Cardiac muscle cell (in vitro differentiated cells and primary cell): ENCODE measurements at regions not wholly inside any gene's neighbourhood (a gene's known extent, or its start where the extent isn't known, plus 50 kb on each side); places are given as distances from the start of the nearest gene placed in this dataset.

ENCODE experiments used
- DNase-seq, 2 donors: peaks; one replicate each; pipeline versions ENCODE4 v3.0.0 to v3.0.0-alpha.2; 2010 to 2017; ENCODE audit warnings: low read depth in 1 of 2, low spot score in 1 of 2
- H3K27ac ChIP-seq: fragments of 200-600 bp; sonication (generic); 2 replicates; pipeline ENCODE4 v1.5.1; 2016
- H3K27me3 ChIP-seq: fragments of 200-600 bp; sonication (generic); 2 replicates; pipeline ENCODE4 v1.6.0; 2016; ENCODE audit warnings: control low read depth
- H3K36me3 ChIP-seq: fragments of 200-600 bp; sonication (generic); 2 replicates; pipeline ENCODE4 v1.5.1; 2016; ENCODE audit warnings: control low read depth
- H3K4me1 ChIP-seq: fragments of 200-600 bp; sonication (generic); 2 replicates; pipeline ENCODE4 v1.8.1; 2017; ENCODE audit warnings: low read depth, mild to moderate bottlenecking, mixed run types
- H3K4me3 ChIP-seq: fragments of 200-600 bp; sonication (generic); 2 replicates; pipeline ENCODE4 v1.5.1; 2016; ENCODE audit warnings: mild to moderate bottlenecking
- H3K9me3 ChIP-seq: fragments of 200-600 bp; sonication (generic); 2 replicates; pipeline ENCODE4 v1.5.1; 2017; ENCODE audit warnings: low read depth, mild to moderate bottlenecking, control low read depth
- TF ChIP-seq, protein P1 (sequence below): IDR thresholded peaks from 2 replicates; pipeline ENCODE4 v1.5.1; 2012; ENCODE audit warnings: low read depth, mild to moderate bottlenecking, low read length

- no peak overlapping the region for H3K27ac ChIP-seq
- no peaks in the 10 kb centered on the region for H3K36me3 ChIP-seq
- no peaks in the 10 kb centered on the region for H3K27me3 ChIP-seq
- TF ChIP-seq, protein P1, sequence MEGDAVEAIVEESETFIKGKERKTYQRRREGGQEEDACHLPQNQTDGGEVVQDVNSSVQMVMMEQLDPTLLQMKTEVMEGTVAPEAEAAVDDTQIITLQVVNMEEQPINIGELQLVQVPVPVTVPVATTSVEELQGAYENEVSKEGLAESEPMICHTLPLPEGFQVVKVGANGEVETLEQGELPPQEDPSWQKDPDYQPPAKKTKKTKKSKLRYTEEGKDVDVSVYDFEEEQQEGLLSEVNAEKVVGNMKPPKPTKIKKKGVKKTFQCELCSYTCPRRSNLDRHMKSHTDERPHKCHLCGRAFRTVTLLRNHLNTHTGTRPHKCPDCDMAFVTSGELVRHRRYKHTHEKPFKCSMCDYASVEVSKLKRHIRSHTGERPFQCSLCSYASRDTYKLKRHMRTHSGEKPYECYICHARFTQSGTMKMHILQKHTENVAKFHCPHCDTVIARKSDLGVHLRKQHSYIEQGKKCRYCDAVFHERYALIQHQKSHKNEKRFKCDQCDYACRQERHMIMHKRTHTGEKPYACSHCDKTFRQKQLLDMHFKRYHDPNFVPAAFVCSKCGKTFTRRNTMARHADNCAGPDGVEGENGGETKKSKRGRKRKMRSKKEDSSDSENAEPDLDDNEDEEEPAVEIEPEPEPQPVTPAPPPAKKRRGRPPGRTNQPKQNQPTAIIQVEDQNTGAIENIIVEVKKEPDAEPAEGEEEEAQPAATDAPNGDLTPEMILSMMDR: no peak
- DNase-seq: peak in 1 of 2 donors; percentile 4
- H3K4me1 ChIP-seq: no peaks in the 10 kb centered on the region
- H3K9me3 ChIP-seq: no peaks in the 10 kb centered on the region
- no peak overlapping the region for H3K4me3 ChIP-seq
These were observed 91.9 kb upstream of the CXCR4 start for GRCh38 chr2:136209561-136210454.

DNA sequence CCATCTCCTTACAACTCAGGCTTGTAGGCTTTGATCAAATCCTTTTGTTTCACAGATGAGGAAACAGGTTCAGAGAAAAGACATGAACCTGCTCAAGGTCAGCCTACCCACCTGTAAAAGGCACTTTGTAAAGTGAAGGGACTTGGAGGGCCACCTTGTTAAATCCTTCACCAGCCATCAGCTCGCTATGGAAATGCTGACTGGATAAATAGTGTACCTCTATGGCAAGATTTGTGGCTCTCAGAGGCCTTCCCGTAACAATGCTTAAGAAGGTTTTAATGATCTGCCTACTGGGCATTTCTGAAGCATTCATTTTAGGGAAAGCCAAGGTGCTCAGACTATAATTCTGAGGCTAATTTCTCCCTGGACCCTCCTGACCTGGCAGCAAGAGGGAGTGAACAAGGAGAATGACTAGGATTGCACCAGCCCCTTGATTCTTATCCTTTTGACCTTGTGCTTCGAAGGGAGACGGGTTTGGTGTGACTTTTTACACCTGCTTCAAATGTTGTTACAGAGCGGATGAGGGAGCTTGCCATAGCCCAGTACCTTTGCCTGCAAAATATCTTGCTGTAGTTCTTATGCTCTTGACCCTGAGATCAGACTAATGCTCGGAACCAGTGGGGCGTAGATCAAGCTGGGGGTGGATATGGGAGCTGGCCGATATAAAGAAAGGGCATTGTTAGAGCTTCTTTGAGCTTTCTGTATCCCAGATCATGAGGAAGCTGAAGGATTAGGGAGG lies 90.9 kb upstream of the CXCR4 start:
- Histone ChIP-seq H3K4me1 (no peaks in the 10 kb centered on the region), H3K9me3 (no peaks in the 10 kb centered on the region), H3K27me3 (no peaks in the 10 kb centered on the region), H3K36me3 (no peaks in the 10 kb centered on the region), H3K27ac (no peak overlapping the region), H3K4me3 (no peak overlapping the region)
- DNase-seq: no peak
- TF ChIP-seq, protein P1: no peak

GRCh38 chr2:136207665-136208064 lies 89.7 kb upstream of the CXCR4 start:
- H3K4me1 ChIP-seq: no peaks in the 10 kb centered on the region
- H3K36me3 ChIP-seq: no peaks in the 10 kb centered on the region
- peak in 1 of 2 donors; percentile 17 for DNase-seq
- H3K27ac ChIP-seq: no peak overlapping the region
- no peak overlapping the region for H3K4me3 ChIP-seq
- no peaks in the 10 kb centered on the region for H3K9me3 ChIP-seq
- H3K27me3 ChIP-seq: no peaks in the 10 kb centered on the region
- TF ChIP-seq, protein P1: no peak

DNA sequence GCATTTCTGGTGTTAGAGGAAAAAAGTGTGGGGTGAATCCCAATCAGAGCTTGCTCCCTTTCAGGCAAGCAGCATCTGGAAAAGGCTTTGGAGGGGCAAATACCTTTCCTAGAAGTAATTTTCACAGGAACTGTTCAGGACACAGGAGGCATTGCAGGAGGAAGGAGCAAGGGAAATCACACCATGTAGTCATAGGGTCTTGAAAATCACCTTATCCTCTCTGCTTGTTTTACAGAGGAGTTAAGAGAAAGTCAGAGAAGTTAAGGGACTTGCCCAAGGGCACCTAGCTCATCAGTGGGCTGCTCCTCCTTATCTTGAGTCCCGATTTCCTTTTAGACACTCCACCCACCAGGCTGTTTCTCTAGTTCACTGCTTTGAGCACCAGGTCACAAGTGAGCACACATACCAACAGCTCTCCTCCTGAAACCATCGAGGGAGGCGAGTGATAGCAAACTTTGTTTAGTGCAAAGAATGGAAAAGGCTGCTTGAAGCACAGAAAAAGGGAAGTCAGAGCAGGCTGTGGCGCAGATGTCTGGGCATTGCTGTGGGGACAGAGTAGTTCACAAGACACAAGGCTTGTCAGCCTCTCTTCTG lies 89.2 kb upstream of the CXCR4 start:
- H3K9me3 ChIP-seq: no peaks in the 10 kb centered on the region

GRCh38 chr2:136206613-136207012 lies 88.7 kb upstream of the CXCR4 start:
- Histone ChIP-seq H3K27me3 (no peaks in the 10 kb centered on the region), H3K9me3 (no peaks in the 10 kb centered on the region), H3K4me1 (no peaks in the 10 kb centered on the region), H3K4me3 (no peak overlapping the region), H3K27ac (no peak overlapping the region), H3K36me3 (no peaks in the 10 kb centered on the region)
- TF ChIP-seq, protein P1: no peak
- DNase-seq: no peak

More for the DNA sequence above, 89.2 kb upstream of the CXCR4 start:
- no peaks in the 10 kb centered on the region for H3K27me3 ChIP-seq
- TF ChIP-seq, protein P1: no peak
- no peak for DNase-seq
- no peak overlapping the region for H3K4me3 ChIP-seq
- no peaks in the 10 kb centered on the region for H3K4me1 ChIP-seq
- H3K27ac ChIP-seq: no peak overlapping the region
- H3K36me3 ChIP-seq: no peaks in the 10 kb centered on the region
